ENCODE measurements at regions not wholly inside any gene's neighbourhood (a gene's known extent, or its start where the extent isn't known, plus 50 kb on each side); places are given as distances from the start of the nearest gene placed in this dataset.

DNA sequence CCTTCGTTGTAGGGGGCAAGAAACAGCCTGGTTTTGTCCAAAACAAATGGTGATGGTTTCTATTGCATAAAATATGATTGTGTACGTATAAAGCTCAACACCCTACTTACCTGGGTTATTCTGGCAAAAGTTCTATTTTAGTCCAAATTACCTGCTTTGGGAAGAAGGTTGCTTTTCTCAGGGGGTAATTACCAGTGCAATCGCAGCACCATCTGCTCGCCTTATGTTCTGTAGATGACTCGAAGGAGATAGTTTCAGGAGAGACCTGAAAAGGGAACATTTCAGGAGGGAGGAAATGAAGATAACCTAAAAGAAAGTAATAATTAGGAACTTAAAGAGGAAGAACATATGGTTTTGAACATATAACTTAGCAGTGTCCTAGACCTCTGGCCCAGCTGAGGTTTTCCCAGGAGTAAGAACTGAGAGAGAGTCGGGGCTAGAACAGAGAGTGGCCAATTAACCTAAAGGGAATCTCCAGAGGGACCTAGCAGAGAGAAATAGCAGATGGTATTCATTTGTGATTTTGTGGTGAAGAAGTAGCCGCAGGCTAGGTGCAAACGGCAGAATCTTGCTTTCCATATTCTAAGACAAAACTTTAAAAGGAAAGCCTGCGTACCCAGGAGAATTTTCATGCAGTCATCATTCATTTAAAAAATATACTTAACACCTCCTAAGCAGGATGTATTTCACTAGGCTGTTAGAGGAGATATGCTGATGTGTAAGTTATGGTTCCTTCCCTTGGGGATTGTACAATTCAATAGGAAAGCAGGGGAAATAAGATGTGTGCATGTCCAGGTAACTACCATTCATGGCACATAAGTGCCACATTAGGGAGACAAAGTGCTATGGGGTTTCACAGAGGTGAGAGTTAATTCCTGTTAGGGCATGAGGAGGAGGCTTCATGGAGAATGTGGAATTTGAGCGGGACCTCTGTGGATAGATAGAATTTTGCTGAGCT is 113.0 kb upstream of the SLC10A2 start:
- DNase-seq = no peak

- no peak for DNase-seq
Measured at GRCh38 chr13:103174966-103175365, 108.7 kb upstream of the SLC10A2 start.

DNA sequence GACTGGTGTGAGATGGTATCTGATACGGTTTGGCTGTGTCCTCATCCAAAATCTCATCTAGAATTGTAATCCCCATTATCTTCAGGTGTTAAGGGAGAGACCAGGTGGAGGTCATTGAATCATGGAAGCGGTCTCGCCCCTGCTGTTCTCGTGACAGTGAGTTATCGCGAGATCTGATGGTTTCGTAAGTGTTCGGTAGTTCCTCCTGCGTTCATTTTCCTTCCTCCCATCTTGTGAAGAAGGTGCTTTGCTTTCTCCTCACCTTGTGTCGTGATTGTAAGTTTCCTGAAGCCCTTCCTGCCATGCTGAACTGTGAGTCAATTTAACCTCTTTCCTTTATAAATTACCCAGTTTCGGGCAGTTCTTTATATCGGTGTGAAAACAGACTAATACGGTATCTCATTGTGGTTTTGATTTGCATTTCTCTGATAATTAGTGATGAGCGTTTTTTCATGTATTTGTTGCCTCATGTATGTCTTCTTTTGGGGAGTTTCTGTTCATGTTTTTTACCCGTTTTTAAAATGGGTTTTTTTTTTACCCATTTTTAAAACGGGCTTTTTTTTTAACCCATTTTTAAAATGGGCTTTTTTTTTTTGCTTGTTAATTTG is 102.8 kb upstream of the SLC10A2 start:
- DNase-seq = no peak

DNA sequence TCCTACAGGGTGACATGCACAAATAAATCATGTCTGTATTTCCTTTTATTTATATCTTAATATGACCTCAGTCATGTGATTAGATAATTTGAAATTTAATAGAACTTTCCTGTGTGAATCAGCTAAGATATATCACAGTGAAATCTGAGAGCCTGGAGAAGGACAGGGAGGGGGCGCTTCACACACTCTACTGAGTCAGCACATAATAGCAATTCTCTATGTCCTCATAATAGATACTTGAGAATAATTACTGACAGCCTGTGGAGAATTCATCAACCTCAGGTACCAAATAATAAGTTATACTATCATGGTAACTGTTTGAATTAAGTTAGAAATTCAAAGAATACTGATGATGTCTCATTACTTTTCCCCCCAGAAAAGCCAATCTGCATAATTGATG is 98.0 kb upstream of the SLC10A2 start:
- no peak for DNase-seq

GRCh38 chr13:103161476-103161875 is 95.3 kb upstream of the SLC10A2 start:
- DNase-seq = no peak

DNA sequence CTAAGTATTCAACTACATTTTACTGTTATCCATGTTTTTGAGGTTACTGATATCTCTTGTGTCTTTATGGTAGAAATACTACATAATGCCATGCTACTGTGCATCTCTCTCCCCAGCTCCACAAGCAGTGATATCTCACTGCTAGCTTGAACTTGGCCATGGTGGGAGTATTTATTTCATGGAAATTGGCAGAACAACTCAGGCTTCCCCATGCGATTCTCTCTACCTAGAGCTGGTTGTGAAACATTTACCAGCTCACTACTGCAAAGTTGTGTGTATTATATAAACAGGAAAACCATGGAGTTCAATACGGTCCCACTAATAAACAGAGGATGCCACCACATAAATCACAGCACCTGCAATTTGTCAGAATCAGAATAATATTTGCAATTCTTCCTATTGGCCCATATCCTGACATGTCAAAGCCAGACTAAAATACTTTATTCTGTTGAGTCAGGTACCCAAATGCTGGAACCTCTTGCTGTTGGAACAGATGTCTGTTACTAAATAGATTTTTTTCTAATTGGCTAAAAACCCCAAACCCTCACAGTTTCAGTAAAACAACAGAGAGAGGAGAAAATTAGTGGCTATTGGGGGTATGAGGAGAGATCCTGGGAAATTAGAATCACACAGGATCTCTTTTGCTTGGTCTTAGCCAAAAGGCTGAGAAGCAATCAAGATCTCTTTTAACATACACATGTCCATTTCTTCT is 91.4 kb upstream of the SLC10A2 start:
- DNase-seq = no peak

DNA sequence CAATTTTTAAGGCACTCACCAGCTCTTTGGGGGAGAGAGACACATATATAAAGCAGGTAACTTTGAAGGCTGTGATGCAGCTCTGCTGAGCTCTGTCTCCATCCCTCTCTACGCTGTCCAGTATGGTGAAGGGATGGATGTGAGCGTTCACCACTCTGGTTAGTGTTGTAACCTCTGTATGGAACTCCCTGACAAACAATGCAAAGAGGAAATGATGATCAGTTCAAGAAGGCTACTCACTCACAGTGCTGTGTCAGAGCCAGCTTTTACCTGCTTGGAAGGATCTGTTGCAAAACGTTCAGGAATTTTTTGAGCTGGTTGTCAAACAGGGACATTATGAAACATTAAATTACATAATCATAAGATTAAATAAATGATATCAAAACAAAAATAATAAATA is 90.8 kb upstream of the SLC10A2 start:
- DNase-seq = no peak

GRCh38 chr13:103156346-103156998 is 90.3 kb upstream of the SLC10A2 start:
- DNase-seq = no peak

- no peak for DNase-seq
Measured at GRCh38 chr13:103153466-103153865, 87.2 kb upstream of the SLC10A2 start.

DNA sequence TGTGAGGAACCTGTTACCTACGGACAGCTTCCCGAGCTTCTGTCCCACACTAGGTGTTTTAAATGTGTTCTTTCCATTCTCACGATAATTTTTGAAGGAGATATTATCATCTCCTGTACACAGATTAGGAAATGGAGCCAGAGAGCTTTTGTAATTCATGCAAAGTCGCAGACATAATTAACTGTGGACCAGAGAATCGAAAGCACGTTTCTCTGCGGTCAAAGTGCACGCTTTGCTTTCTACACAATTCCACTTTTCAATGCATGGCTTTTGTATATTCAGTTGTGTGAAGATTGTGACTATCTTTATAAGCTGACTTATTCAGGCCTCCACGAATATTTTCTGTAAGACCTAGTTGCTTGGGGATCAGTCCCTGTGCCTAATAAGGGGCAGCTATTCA is 81.7 kb upstream of the SLC10A2 start:
- no peak for DNase-seq

GRCh38 chr13:103145442-103145841 is 79.2 kb upstream of the SLC10A2 start:
- no peak for DNase-seq

DNA sequence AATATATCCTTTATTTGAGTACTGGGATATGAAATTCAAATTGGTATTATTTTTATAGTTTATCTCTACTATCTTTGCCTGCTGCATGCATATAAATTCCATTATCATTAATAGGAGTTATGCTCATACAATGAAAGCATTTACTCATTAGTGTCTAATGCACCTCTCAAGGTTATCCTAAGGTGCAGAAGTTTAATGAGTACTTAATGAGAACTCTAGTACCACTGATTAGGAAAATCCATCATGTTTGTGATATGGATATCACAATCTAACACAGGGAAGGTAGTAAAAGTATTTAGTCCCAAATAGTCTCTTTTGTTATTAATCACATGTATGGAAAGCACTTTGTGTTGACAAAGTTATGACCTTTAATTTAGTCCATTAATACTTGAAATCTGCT is 77.2 kb upstream of the SLC10A2 start:
- no peak for DNase-seq

DNA sequence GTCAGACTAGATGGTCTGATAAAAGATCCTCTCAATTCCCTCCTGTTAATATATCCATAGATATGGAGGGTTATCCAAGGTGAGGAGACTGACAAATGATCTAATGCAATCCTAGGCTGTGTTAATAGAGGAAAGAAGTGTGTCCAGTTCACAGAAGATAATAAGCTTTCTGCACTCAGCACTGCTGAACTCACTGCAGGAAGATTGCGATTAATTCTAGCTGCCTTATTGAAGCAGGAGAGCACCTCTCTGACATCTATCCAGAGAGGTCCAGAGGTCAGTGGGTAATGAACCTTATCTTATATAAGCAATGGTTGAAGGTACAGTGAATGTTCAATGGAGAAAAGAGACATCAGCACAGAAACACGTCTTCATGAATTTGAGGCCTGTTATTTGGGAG is 75.9 kb upstream of the SLC10A2 start:
- no peak for DNase-seq

DNA sequence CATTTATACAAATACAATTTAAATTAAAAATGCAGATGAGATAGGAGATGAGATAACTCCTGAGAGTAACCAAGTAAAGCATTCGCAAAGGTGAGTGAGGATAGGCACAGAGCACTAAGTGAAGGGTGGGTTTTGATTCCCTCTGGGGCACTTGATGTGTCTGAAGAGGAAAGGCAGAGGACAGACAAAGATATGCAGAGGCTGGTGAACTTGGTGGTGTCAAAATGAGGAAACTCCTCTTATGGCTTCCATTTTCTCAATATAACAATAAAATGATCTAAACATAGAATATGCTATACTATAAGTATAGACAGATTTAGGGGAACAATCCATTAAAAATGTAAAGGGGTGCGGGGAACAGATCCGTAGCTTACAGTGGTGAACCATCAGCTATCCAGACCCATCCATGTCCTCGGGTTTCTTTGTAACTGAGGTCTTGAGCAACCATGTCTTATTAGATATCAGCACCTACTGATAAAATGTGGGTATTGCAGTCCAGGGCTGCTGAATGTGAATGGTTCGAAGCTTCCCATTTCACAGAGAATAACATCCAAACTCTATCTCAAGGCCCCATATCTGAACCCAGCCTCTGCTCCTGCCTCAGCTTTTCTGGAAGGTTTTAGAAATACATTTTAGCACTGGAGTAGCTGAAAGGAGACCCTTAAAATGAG is 73.9 kb upstream of the SLC10A2 start:
- no peak for DNase-seq

- DNase-seq = no peak
Measured at GRCh38 chr13:103134271-103134670, 68.1 kb upstream of the SLC10A2 start.

DNA sequence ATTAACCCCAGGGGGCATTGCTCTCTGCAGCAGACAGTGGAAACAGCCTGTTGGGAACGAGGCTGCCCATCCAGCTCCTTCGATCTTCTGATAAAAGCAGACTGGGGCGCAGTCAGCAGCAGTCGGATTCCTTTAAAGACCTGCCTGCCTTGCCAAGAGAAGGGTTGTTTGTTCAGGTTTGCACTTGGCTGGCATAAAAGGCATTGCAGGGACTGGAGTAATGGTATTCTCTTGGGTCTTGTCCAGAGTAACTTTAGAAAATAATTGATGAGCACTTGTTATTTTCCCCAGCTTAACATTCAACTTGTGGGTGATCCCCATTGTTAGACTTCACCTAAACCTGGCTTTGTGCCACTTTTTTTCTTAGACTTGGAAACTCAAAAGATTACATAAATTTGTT is 67.3 kb upstream of the SLC10A2 start:
- no peak for DNase-seq

DNA sequence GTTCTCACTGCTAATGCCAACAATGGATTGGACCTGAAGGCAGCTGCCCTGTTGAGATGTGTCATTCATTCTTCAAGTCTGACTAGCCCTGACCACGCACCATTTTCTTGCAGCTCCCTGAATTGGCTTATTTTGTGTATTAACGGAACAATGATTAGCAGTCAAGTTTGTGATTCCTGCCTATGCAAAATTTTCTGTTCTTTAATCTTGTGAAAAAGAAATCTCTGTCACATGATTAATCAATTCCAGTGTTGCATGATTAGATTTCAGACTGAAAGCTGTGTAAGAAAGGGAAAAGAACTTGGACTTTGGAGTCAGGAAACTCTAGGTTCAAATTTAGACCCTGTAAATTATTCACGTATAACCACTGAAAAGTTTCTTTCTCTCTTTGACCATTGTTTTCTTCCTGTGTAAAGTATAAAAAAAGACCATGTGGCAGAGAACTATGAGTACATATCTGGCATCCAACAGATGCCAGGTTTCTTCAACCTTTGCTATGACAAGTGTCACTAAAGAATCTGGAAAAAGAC is 64.5 kb upstream of the SLC10A2 start:
- no peak for DNase-seq

GRCh38 chr13:103130146-103130545 is 63.9 kb upstream of the SLC10A2 start:
- no peak for DNase-seq
